ENCODE measurements at regions not wholly inside any gene's neighbourhood (a gene's known extent, or its start where the extent isn't known, plus 50 kb on each side); places are given as distances from the start of the nearest gene placed in this dataset.

GRCh38 chr4:85106805-85107336 is 140.4 kb upstream of the WDFY3 start:
- no peak for TF ChIP-seq CTCF (IDR thresholded peaks at IDR 0.05)
- no peak for TF ChIP-seq POLR2A (IDR thresholded peaks at IDR 0.05)
- no peak for TF ChIP-seq EP300 (IDR thresholded peaks at IDR 0.05)
